ENCODE measurements at regions not wholly inside any gene's neighbourhood (a gene's known extent, or its start where the extent isn't known, plus 50 kb on each side); places are given as distances from the start of the nearest gene placed in this dataset.
"Not testable (repeated sequence)": the region's sequence is repeated elsewhere in the genome, so short reads cannot be mapped to it uniquely, and the experiment has no call there.

GRCh38 chr1:224040006-224040405 is 73.9 kb upstream of the FBXO28 start:
- not testable (repeated sequence) for TF ChIP-seq CTCF (IDR thresholded peaks at IDR 0.05 in 4 of 5, conservative IDR thresholded peaks at IDR 0.05 in 1 of 5); POLR2A (IDR thresholded peaks at IDR 0.05)

Data from gastrocnemius medialis (tissue), 4 donors.